Breast epithelium (tissue), 3 donors: ENCODE measurements at regions not wholly inside any gene's neighbourhood (a gene's known extent, or its start where the extent isn't known, plus 50 kb on each side); places are given as distances from the start of the nearest gene placed in this dataset.

Experiments used
- POLR2AphosphoS5 ChIP-seq, 3 donors: sonication (generic); formaldehyde crosslinking; IDR thresholded peaks; one replicate each; pipeline ENCODE4 v1.6.1; 2017; ENCODE audit warnings: antibody characterized with exemption in 3 of 3
- TF ChIP-seq, protein P1 (sequence below), 3 donors: fragments of 450-650 bp; IDR thresholded peaks; one replicate each; pipeline ENCODE4 v1.5.1; 2016 to 2017; ENCODE audit warnings: antibody characterized with exemption in 3 of 3, mild to moderate bottlenecking in 3 of 3, moderate library complexity in 3 of 3

DNA sequence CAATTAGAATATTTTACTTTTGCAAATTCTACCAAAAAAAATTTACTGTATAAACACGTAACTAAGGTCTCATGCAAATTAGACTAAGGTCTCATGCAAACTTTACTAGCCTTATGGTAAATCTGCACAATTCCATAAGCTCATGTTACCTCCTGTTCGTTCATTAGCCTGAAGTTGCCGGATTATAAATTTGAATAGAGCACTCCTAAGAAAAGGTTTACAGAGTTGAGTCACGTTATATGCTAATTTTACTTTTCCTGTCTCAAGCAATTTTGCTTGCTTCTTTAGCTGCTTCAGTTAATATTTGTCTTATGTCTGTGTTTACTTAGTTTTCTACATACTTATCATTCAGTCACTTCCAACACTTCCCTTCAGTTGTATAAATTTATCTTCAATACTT, 1434.0 kb upstream of the EYS start:
- TF ChIP-seq, protein P1, sequence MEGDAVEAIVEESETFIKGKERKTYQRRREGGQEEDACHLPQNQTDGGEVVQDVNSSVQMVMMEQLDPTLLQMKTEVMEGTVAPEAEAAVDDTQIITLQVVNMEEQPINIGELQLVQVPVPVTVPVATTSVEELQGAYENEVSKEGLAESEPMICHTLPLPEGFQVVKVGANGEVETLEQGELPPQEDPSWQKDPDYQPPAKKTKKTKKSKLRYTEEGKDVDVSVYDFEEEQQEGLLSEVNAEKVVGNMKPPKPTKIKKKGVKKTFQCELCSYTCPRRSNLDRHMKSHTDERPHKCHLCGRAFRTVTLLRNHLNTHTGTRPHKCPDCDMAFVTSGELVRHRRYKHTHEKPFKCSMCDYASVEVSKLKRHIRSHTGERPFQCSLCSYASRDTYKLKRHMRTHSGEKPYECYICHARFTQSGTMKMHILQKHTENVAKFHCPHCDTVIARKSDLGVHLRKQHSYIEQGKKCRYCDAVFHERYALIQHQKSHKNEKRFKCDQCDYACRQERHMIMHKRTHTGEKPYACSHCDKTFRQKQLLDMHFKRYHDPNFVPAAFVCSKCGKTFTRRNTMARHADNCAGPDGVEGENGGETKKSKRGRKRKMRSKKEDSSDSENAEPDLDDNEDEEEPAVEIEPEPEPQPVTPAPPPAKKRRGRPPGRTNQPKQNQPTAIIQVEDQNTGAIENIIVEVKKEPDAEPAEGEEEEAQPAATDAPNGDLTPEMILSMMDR (IDR thresholded peaks at IDR 0.05), result no peak
- no peak for TF ChIP-seq POLR2AphosphoS5 (IDR thresholded peaks at IDR 0.05)
